GM18907 (cell line): ENCODE measurements at regions not wholly inside any gene's neighbourhood (a gene's known extent, or its start where the extent isn't known, plus 50 kb on each side); places are given as distances from the start of the nearest gene placed in this dataset.
"Not testable (repeated sequence)": the region's sequence is repeated elsewhere in the genome, so short reads cannot be mapped to it uniquely, and the experiment has no call there.

Source experiments
- ATAC-seq: cut with Tn5 transposase; IDR thresholded peaks from one replicate; pipeline ENCODE4 v1.9.1; 2021; ENCODE audit warnings: mild to moderate bottlenecking, moderate library complexity; ENCODE audit not compliant: unreplicated experiment

DNA sequence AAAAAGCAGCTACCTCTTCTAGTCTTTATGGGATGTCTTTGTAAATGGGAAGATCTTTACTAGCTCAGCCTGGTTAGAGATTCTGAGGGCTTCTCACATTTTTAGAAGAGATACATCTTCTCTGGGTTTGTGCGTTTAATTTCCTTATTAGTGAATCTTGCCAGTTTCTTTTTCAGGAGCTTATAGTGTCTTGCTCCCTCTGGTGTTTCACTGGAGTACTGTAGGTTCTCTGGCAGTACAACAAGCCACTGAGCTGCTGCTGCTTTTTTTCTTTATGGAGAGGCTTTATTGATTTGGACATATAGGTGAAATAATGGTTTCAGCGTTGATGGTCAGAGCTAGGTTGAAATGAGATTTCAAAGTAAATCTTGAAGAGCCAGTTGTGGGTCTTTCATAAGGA, 82.9 kb downstream of the LAS1L start:
- peak; percentile 83 for ATAC-seq

DNA sequence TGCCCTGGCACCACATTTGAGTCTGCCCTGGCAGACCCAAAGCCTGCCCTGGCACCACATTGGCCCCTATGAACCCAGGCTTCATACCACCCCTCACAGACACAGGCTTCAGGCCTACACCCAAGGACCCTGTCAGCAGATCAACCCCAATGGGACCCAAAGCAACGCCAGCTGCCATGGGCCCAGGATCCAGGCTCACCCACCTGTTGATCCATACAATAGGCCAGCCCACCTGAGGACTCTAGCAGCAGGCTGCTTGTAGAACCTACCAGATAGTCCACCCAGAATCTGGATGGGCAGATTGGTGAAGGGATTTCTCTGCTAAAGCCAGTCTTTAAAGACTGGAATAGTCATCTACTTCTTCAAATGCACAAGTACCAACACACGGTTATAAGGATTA, 114.4 kb downstream of the LAS1L start:
- no peak for ATAC-seq

DNA sequence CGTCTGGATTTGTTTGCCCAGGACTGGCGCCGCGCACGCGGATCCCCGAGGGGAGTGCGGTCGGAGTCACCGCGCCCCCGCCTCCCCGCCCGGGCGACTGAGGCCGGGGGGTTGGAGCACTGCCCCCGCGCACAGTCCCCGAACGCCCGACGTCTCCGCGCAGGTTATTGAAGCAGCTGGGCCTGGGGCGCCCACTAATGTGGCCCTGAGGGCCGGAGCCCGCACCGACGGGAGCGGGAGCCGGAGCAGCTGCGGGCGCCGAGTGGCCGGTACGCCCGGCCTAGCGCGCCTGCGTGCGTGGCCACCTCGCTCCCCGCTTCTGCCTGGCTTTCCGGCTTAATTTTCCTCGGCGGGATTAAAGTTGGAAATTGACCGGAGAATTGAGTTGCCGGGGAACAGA, 126.9 kb downstream of the LAS1L start:
- ATAC-seq = not testable (repeated sequence)

DNA sequence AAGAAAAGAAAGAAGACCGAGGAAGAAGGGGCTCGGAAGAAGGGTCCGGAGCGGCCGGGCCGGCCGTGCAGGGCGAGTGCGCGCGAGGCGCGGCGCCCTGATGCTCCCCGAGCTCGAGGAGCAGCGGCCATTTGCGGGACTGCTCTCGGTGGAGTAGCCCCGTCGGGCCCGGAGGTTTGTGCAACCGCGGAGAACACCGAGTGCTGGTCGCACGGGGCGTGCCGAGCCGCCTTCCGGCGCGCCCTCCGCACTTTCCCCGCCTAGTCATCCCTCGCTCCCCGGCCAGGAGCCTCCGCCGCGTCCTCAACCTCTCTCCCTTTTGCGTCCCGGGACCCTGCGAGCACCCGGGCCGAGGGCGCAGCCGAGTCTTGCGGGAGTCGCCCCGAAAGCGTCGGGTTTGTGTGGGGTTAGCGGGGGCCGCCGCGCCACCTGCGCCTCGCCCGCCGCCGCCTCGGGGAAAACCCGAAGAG, 127.4 kb downstream of the LAS1L start:
- no peak for ATAC-seq

DNA sequence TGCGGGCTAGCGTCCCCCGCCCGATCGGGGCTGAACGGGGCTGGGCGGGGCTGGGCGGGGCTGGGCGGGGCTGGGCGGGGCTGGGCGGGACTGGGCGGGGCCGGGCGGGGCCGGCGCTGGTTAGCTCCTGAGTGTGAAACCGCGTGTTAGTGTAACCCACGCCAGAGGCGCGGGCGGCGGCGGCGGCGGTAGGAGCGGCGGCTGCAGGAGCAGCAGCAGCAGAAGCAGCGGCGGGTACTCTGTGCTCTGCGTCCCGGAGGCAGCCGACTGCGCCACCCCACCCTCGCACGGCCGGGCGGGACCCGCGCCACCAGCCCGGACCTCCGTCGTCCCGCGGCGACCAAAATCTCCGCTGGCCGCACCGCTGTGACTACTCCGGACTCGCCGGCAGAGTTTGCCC, 128.1 kb downstream of the LAS1L start:
- no peak for ATAC-seq

DNA sequence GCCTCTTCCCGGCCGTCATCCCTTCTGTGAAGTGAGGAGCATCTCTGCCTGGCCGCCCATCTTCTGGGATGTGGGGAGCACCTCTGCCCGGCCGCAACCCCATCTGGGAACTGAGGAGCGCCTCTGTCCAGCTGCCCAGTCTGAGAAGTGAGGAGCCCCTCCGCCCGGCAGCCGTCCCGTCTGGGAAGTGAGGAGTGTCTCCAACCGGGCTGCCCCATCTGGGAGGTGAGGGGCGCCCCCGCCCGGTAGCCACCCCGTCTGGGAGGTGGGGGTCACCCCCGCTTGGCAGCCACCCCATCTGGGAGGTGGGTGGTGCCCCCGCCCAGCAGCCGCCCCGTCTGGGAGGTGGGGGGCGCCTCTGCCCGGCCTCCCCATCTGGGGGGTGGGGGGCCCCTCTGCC, 142.3 kb downstream of the LAS1L start:
- no peak for ATAC-seq

DNA sequence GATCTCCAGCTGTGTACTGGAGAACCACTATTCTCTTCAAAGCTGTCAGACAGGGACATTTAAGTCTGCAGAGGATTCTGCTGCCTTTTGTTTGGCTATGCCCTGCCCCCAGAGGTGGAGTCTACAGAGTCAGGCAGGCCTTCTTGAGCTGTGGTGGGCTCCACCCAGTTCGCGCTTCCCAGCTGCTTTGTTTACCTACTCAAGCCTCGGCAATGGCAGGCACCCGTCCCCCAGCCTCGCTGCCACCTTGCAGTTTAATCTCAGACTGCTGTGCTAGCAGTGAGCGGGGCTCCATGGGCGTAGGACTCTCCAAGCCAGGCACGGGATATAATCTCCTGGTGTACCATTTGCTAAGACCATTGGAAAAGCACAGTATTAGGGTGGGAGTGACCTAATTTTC, 145.5 kb downstream of the LAS1L start:
- not testable (repeated sequence) for ATAC-seq
